Peyer's patch (tissue), 4 donors: ENCODE measurements at regions not wholly inside any gene's neighbourhood (a gene's known extent, or its start where the extent isn't known, plus 50 kb on each side); places are given as distances from the start of the nearest gene placed in this dataset.

Experiments used
- POLR2A ChIP-seq, 2 donors: fragments of 450-650 bp; IDR thresholded peaks; one replicate each; pipeline ENCODE4 v1.5.1; 2017; ENCODE audit warnings: antibody characterized with exemption in 2 of 2, mild to moderate bottlenecking in 2 of 2, moderate library complexity in 2 of 2
- TF ChIP-seq, protein P1 (sequence below), 6 experiments: fragments of 450-650 bp in 4 of 6; fragments of 200-600 bp in 2 of 6; sonication (generic) in 1 of 6; IDR thresholded peaks; one replicate each; pipeline ENCODE4 v1.5.1; 2017 to 2019; ENCODE audit warnings: antibody characterized with exemption in 6 of 6, mild to moderate bottlenecking in 3 of 6, moderate library complexity in 1 of 6

DNA sequence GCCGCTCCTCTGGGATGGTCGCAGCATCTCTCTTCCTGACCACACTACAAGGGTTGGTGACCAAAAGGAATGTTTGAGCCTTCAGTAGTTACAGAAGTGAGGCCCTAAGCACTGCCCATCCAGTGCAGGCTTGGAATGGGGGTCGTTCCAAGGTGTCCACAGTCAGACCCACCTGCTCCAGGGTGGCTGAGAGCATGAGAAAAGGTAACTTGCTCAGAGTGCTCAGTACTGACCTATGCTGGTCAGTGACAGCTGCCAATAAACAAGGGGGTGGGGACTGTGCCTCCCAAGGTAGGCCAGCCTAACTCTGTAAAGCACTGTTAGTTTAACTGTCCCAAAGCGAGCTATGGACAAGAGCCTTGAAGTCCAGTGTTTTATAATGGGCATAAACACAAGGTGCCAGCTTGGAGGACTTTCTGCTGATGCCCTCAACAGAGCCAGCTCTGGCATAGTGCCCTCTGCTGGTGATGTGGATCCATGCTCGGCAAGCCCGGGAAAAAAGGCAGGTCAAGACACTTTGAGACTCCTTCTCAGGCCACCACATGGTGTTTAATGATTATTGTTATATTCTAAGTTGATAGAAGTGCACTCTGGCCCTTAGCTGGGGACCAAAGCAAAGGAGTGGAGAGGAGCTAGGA, 78.1 kb upstream of the DNAH14 start:
- TF ChIP-seq, protein P1, sequence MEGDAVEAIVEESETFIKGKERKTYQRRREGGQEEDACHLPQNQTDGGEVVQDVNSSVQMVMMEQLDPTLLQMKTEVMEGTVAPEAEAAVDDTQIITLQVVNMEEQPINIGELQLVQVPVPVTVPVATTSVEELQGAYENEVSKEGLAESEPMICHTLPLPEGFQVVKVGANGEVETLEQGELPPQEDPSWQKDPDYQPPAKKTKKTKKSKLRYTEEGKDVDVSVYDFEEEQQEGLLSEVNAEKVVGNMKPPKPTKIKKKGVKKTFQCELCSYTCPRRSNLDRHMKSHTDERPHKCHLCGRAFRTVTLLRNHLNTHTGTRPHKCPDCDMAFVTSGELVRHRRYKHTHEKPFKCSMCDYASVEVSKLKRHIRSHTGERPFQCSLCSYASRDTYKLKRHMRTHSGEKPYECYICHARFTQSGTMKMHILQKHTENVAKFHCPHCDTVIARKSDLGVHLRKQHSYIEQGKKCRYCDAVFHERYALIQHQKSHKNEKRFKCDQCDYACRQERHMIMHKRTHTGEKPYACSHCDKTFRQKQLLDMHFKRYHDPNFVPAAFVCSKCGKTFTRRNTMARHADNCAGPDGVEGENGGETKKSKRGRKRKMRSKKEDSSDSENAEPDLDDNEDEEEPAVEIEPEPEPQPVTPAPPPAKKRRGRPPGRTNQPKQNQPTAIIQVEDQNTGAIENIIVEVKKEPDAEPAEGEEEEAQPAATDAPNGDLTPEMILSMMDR (IDR thresholded peaks at IDR 0.05): peak in 4 of 6 experiments; percentile 38 to 58 (median 46)
- no peak for TF ChIP-seq POLR2A (IDR thresholded peaks at IDR 0.05)
